ENCODE measurements at regions not wholly inside any gene's neighbourhood (a gene's known extent, or its start where the extent isn't known, plus 50 kb on each side); places are given as distances from the start of the nearest gene placed in this dataset.
"Not testable (repeated sequence)": the region's sequence is repeated elsewhere in the genome, so short reads cannot be mapped to it uniquely, and the experiment has no call there.

- DNase-seq, result no peak
Observed at GRCh38 chr6:105728995-105729394, 326.1 kb upstream of the PREP start.

GRCh38 chr6:105726902-105727655 lies 324.2 kb upstream of the PREP start:
- DNase-seq, result no peak

GRCh38 chr6:105714846-105715245 lies 312.0 kb upstream of the PREP start:
- no peak for DNase-seq

DNA sequence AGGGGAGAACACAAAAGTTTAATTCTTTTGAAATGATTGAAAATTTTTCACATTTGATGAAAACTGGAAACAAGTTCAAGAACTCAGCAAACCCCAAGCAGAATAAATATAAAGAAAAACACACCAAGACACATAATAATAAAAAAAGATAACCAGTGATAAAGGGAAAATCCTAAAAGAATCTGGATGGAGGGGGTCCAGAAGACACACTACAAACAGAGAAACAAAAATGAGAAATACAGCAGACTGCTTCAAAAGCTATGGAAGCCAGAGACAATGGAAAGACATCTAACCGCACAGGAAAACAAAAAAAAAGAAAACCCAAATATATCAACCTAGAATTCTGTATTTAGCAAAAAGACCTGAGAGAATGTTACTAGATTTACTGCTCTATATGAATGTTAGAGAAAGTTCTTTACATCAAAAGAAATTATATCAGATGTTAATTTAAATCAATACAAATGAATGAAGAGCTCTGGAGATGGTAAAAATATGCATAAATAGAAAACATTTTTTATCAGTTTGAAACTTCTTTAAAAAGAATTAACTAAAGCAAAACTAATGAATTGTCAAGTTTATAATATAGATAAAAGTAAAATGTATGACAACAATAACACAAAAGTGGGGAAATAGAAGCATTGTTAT lies 310.7 kb upstream of the PREP start:
- DNase-seq, result no peak

- no peak for DNase-seq
Observed at GRCh38 chr6:105711216-105711615, 308.3 kb upstream of the PREP start.

DNA sequence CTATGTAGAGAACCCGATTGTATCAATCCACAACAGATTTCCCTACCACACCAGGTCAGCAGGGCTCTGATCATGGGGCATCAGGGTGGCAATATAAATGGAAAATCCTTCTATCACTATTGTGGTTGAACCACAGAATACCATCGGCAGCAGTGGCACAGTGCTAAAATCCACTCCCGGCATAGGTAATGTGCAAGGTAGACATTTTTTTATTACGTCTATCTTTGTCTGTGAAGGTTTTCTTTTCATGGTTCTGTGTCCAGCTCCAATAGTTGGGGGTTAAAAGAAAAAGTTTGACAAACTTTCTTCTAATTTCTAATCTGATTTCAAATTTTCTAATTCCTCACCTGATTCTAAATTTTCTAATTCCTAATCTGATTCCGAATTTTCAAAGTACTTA lies 302.7 kb upstream of the PREP start:
- DNase-seq, result no peak

DNA sequence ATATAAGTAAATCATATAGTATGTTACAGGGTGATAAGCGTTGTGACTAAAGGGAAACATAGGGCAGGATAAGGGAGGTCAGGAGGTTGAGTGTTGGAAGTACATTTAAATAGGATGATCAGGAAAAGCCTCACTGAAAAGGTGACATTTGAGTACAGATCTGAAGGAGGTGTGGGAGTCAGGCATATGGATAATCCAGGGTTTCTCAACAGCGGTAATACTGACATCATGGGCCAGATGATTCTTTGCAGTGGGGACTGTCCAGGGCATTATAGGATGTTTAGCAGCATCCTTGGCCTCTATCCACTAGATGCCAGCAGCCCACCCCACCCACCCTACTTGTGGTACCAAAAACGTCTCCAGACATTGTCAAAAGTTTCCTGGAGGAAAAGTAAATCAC lies 292.6 kb upstream of the PREP start:
- no peak for DNase-seq

GRCh38 chr6:105692613-105693215 lies 289.8 kb upstream of the PREP start:
- DNase-seq, result no peak

- DNase-seq, result no peak
Observed at GRCh38 chr6:105691971-105692370, 289.1 kb upstream of the PREP start.

DNA sequence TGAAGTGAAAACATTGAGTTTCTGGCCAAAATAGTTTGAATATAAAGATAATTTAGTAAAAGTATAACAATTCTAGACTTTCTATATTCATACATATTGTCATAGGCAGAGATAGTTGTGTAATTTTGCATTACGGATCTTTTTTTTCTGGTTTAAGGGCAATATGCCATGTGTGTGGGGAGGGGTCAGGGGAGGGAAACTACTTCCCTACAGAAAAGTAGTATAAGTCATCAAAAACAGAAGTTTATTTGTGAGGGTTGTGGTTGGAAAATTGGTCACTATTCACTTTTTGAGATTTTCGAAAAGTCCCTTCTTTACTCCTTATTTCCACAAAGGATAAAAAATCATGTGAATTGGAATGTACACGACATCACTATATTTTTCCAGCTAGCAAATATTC lies 288.2 kb upstream of the PREP start:
- no peak for DNase-seq

- no peak for DNase-seq
Observed at GRCh38 chr6:105688573-105688972, 285.7 kb upstream of the PREP start.

GRCh38 chr6:105686793-105687192 lies 283.9 kb upstream of the PREP start:
- DNase-seq, result not testable (repeated sequence)

- no peak for DNase-seq
Observed at GRCh38 chr6:105681061-105681460, 278.2 kb upstream of the PREP start.

DNA sequence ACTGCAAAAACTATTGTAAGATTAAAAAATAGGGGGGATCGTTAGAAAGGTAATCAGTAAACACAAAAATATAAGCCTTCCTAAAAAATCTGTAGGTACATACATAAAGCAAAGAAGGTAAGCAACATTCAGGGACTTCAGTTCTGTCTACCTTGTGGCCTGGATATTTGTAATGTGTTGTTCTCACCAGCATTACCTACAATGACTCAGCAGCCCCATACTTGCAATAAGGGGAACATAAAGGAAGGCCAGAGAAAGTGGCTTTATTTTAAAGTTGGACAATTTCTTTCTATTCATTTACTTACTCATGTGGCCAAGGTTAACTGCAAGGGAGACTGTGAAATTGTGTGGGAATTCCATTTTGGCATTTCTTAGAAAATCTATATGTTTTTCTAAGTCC lies 277.2 kb upstream of the PREP start:
- no peak for DNase-seq

GRCh38 chr6:105678516-105678915 lies 275.6 kb upstream of the PREP start:
- DNase-seq, result no peak

GRCh38 chr6:105677671-105678475 lies 275.0 kb upstream of the PREP start:
- DNase-seq, result no peak

GRCh38 chr6:105676857-105677256 lies 274.0 kb upstream of the PREP start:
- DNase-seq, result no peak

- no peak for DNase-seq
Observed at GRCh38 chr6:105675715-105676397, 273.0 kb upstream of the PREP start.

DNA sequence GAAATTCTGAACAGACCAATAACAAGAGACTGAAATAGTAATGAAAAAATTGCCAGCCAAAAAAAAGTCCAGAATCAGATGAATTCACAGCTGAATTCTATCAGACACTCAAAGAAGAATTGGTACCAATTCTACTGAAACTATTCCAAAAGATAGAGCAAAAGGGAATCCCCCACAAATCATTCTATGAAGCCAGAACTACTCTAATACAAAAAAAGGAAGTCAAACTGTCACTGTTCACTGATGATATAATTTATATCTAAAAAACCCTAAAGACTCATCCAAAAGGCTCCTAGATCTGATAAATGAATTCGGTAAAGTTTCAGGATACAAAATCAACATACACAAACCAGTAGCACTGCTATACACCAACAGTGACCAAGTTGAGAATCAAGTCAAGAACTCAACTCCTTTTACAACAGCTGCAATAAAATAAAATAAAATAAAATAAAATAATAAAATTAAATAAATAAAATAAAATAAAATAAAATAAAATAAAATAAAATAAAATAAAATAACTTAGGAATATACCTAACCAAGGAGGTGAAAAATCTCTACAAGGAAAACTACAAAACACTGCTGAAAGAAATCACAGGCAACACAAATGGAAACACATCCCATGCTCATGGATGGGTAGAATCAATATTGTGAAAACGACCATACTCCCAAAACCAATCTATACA lies 270.1 kb upstream of the PREP start:
- not testable (repeated sequence) for DNase-seq

DNA sequence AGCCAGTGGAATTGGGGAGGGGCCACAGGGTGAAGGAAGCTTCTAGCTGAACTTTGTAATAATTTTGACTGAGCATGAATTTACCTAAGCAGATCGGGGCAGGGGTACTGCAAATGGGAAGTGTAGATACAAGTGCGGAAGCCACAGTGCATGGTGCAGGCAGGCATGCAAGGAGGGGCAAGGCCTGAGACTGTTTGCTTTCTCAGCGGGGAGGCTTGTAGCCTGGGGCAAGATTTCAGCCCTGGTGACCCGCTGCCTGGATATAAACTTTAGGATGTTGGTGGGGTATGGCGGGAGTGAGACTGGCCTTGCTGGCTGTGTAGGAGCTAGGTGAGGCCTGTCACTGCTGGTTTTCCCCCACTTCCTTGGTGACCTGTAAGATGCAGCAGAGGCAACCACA lies 266.4 kb upstream of the PREP start:
- no peak for DNase-seq

GRCh38 chr6:105667056-105667455 lies 264.2 kb upstream of the PREP start:
- DNase-seq, result no peak

Data from hypothalamus (tissue), 51 donors.